ENCODE measurements at regions not wholly inside any gene's neighbourhood (a gene's known extent, or its start where the extent isn't known, plus 50 kb on each side); places are given as distances from the start of the nearest gene placed in this dataset.

GRCh38 chr6:165726290-165726875, 63.3 kb upstream of the PDE10A start:
- no peak for TF ChIP-seq RFX5 (IDR thresholded peaks at IDR 0.05; ENCODE audit: low read depth, low read length)
- no peak for TF ChIP-seq CEBPB (IDR thresholded peaks at IDR 0.05; ENCODE audit: low read depth, low read length)
- TF ChIP-seq USF2 (IDR thresholded peaks at IDR 0.05; ENCODE audit: low read depth, low read length): no peak
- TF ChIP-seq CTCF (conservative IDR thresholded peaks at IDR 0.05; ENCODE audit: low read depth, low read length): no peak
- no peak for TF ChIP-seq CHD1 (IDR thresholded peaks at IDR 0.05; ENCODE audit: low read depth, low read length)
- no peak for TF ChIP-seq POLR2A (IDR thresholded peaks at IDR 0.05; ENCODE audit: low read depth, low read length)
- TF ChIP-seq RCOR1 (IDR thresholded peaks at IDR 0.05; ENCODE audit: insufficient replicate concordance, low read length): no peak
- TF ChIP-seq, protein P1, sequence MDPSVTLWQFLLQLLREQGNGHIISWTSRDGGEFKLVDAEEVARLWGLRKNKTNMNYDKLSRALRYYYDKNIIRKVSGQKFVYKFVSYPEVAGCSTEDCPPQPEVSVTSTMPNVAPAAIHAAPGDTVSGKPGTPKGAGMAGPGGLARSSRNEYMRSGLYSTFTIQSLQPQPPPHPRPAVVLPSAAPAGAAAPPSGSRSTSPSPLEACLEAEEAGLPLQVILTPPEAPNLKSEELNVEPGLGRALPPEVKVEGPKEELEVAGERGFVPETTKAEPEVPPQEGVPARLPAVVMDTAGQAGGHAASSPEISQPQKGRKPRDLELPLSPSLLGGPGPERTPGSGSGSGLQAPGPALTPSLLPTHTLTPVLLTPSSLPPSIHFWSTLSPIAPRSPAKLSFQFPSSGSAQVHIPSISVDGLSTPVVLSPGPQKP (IDR thresholded peaks at IDR 0.05; ENCODE audit: borderline replicate concordance, low read depth, low read length): no peak
